H1 (cell line): ENCODE measurements at regions not wholly inside any gene's neighbourhood (a gene's known extent, or its start where the extent isn't known, plus 50 kb on each side); places are given as distances from the start of the nearest gene placed in this dataset.

ENCODE experiments used
- CREB1 ChIP-seq: IDR thresholded peaks from 2 replicates; pipeline ENCODE4 v1.6.1; 2012; ENCODE audit warnings: inconsistent platforms
- HDAC2 ChIP-seq, 2 experiments: fragments of 300-600 bp in 1 of 2; sonication (generic) in 1 of 2; IDR thresholded peaks; 2 replicates each; pipeline ENCODE4 v1.6.1; 2011 to 2012; ENCODE audit warnings: low read depth in 2 of 2, low read length in 2 of 2, mild to moderate bottlenecking in 2 of 2, moderate library complexity in 2 of 2, borderline replicate concordance in 1 of 2, inconsistent platforms in 1 of 2
- KDM1A ChIP-seq: fragments of 200-600, 300-600 bp; sonication (generic); IDR thresholded peaks from 2 replicates; pipeline ENCODE4 v1.7.1; 2016; ENCODE audit warnings: mild to moderate bottlenecking, low read length, borderline replicate concordance
- POLR2AphosphoS5 ChIP-seq: IDR thresholded peaks from 2 replicates; pipeline ENCODE4 v1.6.1; 2011; ENCODE audit warnings: low read depth, low read length
- RBBP5 ChIP-seq: IDR thresholded peaks from 2 replicates; pipeline ENCODE4 v1.7.1; 2012; ENCODE audit warnings: low read depth, mild to moderate bottlenecking, inconsistent platforms, low read length, moderate library complexity, borderline replicate concordance
- RNF2 ChIP-seq: fragments of 200-900, 300-1000 bp; sonication (generic); IDR thresholded peaks from 2 replicates; pipeline ENCODE4 v1.7.1; 2016; ENCODE audit warnings: borderline replicate concordance, low read depth, mild to moderate bottlenecking, antibody characterized with exemption, low read length; ENCODE audit not compliant: poor library complexity, severe bottlenecking; ENCODE audit errors: missing control alignments
- SIRT6 ChIP-seq: IDR thresholded peaks from one replicate; pipeline ENCODE4 v1.7.1; 2012; ENCODE audit warnings: low read length, inconsistent platforms
- TF ChIP-seq, protein P1 (sequence below): fragments of 300-600 bp; sonication (generic); IDR thresholded peaks from 2 replicates; pipeline ENCODE4 v1.7.1; 2012; ENCODE audit warnings: low read length, moderate library complexity, mild to moderate bottlenecking, inconsistent platforms; ENCODE audit not compliant: insufficient replicate concordance
- TF ChIP-seq, protein P2 (sequence below): IDR thresholded peaks from 2 replicates; pipeline ENCODE4 v1.6.1; 2012; ENCODE audit warnings: inconsistent platforms

DNA sequence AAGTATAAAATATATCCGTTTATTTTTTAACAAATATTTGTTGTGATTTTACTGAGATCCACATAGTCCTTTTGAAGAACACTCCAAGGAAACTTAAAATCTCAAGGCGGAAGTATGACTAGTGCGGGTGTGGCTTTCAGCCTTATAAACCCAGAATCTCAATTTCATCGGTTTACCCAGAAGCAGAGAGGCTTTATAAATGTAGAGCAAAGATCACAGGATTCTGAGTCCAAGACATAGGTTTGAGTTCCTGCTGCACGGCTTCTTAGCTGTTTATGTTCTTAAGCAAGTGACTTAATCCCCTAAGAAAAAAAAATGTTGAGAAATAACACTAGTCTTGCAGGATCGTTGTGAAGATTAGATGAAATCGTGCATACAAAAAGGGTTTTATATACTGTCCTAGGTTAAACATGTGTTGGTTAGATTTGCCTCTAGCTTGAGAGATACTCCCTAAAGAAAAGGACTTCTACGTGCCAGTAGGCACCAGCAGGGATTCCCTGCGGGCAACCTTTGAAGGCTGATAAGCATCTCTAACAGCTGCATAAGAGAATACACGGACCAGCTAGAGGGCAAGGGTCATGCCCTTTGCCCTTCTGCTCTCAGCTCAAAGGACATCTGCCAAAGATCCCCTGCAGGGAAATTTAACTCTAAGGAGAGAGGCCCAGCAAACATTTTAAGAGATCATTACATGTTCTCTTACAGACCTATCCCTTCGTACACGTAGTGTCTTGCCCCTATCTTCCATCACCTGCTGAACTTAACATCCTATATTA lies 130.4 kb upstream of the MIR17HG start (continued):
- TF ChIP-seq, protein P1, sequence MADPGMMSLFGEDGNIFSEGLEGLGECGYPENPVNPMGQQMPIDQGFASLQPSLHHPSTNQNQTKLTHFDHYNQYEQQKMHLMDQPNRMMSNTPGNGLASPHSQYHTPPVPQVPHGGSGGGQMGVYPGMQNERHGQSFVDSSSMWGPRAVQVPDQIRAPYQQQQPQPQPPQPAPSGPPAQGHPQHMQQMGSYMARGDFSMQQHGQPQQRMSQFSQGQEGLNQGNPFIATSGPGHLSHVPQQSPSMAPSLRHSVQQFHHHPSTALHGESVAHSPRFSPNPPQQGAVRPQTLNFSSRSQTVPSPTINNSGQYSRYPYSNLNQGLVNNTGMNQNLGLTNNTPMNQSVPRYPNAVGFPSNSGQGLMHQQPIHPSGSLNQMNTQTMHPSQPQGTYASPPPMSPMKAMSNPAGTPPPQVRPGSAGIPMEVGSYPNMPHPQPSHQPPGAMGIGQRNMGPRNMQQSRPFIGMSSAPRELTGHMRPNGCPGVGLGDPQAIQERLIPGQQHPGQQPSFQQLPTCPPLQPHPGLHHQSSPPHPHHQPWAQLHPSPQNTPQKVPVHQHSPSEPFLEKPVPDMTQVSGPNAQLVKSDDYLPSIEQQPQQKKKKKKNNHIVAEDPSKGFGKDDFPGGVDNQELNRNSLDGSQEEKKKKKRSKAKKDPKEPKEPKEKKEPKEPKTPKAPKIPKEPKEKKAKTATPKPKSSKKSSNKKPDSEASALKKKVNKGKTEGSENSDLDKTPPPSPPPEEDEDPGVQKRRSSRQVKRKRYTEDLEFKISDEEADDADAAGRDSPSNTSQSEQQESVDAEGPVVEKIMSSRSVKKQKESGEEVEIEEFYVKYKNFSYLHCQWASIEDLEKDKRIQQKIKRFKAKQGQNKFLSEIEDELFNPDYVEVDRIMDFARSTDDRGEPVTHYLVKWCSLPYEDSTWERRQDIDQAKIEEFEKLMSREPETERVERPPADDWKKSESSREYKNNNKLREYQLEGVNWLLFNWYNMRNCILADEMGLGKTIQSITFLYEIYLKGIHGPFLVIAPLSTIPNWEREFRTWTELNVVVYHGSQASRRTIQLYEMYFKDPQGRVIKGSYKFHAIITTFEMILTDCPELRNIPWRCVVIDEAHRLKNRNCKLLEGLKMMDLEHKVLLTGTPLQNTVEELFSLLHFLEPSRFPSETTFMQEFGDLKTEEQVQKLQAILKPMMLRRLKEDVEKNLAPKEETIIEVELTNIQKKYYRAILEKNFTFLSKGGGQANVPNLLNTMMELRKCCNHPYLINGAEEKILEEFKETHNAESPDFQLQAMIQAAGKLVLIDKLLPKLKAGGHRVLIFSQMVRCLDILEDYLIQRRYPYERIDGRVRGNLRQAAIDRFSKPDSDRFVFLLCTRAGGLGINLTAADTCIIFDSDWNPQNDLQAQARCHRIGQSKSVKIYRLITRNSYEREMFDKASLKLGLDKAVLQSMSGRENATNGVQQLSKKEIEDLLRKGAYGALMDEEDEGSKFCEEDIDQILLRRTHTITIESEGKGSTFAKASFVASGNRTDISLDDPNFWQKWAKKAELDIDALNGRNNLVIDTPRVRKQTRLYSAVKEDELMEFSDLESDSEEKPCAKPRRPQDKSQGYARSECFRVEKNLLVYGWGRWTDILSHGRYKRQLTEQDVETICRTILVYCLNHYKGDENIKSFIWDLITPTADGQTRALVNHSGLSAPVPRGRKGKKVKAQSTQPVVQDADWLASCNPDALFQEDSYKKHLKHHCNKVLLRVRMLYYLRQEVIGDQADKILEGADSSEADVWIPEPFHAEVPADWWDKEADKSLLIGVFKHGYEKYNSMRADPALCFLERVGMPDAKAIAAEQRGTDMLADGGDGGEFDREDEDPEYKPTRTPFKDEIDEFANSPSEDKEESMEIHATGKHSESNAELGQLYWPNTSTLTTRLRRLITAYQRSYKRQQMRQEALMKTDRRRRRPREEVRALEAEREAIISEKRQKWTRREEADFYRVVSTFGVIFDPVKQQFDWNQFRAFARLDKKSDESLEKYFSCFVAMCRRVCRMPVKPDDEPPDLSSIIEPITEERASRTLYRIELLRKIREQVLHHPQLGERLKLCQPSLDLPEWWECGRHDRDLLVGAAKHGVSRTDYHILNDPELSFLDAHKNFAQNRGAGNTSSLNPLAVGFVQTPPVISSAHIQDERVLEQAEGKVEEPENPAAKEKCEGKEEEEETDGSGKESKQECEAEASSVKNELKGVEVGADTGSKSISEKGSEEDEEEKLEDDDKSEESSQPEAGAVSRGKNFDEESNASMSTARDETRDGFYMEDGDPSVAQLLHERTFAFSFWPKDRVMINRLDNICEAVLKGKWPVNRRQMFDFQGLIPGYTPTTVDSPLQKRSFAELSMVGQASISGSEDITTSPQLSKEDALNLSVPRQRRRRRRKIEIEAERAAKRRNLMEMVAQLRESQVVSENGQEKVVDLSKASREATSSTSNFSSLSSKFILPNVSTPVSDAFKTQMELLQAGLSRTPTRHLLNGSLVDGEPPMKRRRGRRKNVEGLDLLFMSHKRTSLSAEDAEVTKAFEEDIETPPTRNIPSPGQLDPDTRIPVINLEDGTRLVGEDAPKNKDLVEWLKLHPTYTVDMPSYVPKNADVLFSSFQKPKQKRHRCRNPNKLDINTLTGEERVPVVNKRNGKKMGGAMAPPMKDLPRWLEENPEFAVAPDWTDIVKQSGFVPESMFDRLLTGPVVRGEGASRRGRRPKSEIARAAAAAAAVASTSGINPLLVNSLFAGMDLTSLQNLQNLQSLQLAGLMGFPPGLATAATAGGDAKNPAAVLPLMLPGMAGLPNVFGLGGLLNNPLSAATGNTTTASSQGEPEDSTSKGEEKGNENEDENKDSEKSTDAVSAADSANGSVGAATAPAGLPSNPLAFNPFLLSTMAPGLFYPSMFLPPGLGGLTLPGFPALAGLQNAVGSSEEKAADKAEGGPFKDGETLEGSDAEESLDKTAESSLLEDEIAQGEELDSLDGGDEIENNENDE = peak; percentile 42
- no peak for TF ChIP-seq CREB1
- TF ChIP-seq HDAC2 (IDR thresholded peaks at IDR 0.05; ENCODE audit: borderline replicate concordance in 1 of 2, low read depth in 2 of 2, low read length in 2 of 2) = 0 out of 4 replicates have a peak, but pooled peaks of 1 of the 2 experiments have one; percentile 38
- no peak for TF ChIP-seq RNF2
- TF ChIP-seq KDM1A = 0 out of 2 replicates have a peak, but pooled peaks have one; percentile 45
- peak; percentile 61; the same call in 1 of the 2 replicates for TF ChIP-seq POLR2AphosphoS5
- TF ChIP-seq RBBP5 = no peak
- TF ChIP-seq, protein P2, sequence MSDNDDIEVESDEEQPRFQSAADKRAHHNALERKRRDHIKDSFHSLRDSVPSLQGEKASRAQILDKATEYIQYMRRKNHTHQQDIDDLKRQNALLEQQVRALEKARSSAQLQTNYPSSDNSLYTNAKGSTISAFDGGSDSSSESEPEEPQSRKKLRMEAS = no peak
- no peak for TF ChIP-seq SIRT6
